ENCODE measurements at regions not wholly inside any gene's neighbourhood (a gene's known extent, or its start where the extent isn't known, plus 50 kb on each side); places are given as distances from the start of the nearest gene placed in this dataset.
"Not testable (repeated sequence)": the region's sequence is repeated elsewhere in the genome, so short reads cannot be mapped to it uniquely, and the experiment has no call there.

DNA sequence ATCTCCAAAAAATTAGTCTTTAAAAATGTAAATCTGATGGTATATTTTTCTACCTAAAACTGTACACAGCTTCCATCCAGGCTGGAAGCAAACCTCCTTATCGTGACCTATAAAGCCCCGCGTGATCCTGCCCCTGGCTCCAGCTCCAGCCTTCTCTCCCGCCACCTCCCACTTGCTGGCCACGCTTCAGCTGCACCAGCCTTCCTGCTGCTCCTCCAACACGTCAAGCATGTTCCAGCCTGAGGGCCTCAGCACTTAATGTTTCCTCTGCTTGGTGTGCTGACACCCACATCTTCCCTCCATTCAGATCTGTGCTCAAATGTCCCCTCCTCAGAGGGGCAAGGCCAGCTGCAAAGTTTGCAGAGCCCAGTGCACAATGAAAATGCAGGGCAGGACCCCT, 123.5 kb upstream of the MAGI3 start:
- no peak for DNase-seq

DNA sequence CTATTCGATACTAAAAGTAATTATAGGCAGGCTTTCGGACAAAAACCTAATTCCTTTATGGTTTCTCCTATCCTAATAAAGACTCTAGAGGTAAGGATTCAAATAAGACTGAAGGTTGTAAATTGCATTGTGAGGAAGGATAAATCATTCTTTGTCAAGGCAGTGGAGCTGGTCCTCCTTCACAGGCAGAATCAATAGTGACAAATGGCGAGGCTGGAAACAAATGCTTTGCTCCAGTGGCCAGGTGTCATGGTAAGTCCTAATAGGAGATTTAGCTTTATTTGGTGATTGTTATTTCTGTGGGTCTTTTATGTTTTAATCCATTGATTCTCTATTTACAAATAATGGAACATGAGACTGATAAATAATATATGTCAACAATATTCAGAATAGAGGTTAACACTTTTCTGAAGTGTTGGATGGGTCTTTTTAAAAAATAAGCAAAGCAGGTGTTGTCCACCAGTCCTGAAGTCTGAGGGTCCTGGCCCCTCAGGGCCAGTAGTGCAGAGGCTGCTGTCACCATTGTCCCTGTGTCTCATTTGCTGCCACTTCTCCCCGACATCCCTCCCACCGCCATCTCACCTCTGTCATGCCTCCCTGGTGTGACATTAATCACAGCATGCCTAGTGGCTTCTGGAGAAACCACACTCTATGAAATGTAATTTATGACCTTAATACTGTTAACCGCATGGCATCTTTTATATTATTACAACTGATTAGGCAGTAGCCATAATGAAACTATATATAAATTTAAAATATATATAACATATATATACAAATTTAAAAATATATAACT, 120.9 kb upstream of the MAGI3 start:
- no peak for DNase-seq

DNA sequence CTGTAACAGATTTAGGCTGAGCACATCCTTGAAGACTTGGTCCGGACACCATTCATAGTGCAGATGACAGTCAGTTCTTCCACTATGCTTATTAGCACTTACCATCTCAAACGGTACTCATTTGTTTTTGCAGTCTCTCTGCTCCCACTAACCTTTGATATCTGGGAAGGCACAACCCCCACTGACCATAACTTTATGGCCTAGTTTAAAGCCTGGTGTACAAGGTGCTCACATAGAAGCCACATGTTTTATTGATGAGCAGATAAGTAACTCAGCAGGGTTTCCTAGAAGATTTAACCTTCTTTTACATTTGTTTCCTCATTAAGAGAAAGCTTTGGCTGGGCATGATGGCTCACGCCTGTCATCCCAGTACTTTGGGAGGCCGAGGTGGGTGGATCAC, 119.3 kb upstream of the MAGI3 start:
- no peak for DNase-seq

DNA sequence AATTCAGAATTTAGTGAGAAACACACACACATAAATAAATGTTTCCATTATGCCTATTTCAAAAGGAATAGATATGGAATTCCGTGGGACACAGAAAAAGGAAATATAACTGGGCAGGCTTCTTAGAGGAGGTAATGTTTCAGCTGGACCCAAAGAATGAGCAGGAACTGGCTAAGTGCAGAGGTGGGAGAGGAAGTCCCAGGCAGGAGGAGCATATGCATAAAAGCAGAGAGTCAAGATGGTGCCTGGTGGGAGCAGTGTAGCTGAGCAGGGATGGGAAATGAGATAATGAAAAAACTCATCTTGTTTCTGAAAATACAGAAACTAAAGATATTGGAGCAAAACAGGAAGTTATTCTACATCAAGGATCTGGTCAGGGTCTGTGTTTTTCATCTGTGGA, 115.2 kb upstream of the MAGI3 start:
- no peak for DNase-seq

DNA sequence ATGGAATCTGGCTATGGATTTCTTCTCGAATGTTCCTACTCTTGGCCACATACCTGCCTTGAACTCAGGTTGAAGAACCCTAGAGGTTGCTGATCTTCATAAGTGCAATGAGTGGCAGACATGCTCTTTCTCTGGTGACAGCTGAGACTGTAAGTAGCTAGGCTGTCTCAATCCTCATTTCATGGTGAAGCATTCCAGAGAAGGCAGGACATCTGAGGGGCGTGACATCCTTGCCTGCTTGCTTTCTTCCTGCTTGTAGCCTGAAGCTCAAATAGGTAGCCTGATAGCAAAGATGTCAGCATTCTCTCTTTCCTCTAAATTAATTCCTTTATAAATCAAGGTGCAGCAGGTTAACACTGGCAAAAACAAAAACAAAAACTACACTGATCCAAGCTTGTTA, 114.6 kb upstream of the MAGI3 start:
- no peak for DNase-seq

DNA sequence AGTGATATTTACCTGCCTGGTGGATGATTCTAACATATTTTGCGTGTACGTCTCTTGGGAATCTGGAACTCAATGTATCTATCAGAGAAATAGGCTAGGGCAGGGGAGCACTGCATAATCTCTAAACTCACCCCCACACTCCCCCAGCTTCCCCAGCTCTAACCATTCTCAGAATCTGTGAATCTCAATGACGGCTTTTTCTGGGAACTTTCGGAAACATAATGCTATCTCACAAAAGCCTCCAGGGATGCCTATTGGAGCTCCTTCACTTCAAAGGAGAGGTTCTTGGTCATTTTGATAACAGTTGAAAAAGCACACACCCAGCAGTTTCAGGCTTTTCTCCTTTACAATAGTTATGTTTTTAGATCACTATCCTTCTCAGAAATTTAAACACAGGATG, 113.8 kb upstream of the MAGI3 start:
- no peak for DNase-seq

DNA sequence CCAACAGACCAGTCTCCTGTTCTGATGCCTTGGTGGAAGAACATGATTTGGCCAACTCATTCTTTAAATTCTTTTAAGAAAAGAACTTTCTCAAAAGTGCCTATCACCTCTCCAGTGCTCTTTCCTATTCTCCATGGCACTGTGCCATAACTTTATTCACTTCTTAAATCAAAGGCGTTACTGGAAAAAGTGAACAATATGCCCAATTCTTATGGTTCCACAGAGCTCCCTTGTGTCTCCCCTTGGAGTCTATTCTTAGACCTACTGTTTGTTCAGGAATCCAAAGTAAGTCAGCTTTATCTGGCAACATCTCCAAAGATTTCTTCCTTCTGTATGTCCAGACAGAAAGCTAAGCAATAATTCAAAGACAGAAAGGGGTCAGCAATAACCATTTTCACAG, 111.9 kb upstream of the MAGI3 start:
- DNase-seq = no peak

DNA sequence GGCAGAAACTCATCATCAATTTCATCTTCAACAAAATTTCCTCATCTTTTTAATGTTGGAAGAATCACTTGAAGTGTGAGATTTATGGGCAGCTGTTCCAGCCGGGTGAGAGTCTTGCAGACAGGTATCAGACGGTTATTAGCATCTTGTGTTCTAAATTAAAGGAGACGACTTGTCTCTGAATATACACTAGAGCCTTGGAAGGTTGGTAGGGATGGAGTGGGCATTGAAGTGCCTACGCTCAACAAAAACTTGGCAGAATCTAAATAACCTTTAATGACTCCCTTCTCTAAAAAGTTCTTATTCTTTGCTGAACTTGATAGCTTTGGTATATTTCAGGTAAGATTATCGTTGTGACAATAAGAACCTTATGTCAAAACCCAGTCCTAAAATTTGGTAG, 111.5 kb upstream of the MAGI3 start:
- no peak for DNase-seq

DNA sequence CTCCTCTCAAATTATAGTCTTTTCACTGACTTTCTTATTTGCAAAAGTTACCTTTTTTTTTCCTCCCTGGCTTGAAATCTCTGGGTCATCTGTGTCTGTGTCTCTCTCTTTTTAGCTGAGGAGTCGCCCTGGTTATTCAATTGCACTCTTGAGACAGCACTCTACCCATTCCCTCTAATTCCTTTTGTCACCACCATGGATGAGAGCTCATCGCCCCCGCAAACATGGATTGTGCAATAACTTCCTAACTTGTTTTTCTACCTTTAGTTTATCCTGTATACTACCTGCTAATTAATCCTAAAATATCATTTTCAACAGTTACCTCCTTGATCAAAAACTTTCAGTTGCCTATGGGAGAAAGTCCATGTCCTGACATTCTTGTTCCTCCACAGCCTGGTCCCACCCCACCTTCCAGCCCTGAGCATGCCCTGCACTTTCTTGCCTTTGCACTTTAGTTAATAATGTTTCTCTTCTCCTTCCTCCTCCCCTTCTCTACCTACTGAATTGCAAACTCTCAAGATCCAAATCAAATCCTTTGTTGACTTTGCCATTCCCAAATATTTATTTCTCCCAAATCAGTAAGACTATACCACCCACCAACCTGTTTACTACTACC, 110.4 kb upstream of the MAGI3 start:
- no peak for DNase-seq

DNA sequence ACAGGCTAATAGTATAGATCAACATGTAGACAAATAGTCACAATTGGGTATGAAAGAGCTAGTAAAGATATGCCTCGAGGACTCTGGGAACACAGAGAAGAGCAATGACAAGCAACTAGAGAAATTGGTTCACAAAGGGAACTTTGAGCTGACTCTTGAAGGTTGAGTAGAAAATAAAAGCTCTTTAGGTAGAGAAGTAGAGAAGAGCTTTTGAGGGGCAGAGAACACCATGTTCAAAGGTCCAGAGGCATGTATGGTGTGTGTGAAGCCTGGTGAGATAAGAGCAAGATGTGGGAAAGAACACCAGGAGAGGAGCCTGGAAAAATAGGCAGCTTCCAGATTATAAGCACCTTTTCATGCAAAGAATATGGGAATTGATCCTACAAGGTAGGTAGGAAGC, 109.7 kb upstream of the MAGI3 start:
- DNase-seq = no peak

DNA sequence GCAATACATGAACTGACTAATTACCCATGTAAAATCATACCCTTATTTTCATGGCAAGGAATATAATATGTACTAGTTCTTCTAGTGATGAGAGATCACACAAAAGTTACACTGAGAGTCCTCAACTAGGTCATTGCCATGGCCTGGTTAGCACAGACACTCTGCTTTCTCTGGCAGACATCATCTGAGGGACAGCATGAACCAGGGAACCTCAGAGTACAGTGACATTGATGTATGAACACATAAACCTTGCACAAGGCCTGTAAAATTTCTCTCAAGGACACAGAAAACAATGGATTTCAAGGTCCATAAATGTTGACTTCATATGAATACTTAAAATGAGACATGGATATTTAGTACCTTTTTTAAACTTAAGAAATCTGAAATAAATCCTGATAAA, 108.8 kb upstream of the MAGI3 start:
- no peak for DNase-seq

DNA sequence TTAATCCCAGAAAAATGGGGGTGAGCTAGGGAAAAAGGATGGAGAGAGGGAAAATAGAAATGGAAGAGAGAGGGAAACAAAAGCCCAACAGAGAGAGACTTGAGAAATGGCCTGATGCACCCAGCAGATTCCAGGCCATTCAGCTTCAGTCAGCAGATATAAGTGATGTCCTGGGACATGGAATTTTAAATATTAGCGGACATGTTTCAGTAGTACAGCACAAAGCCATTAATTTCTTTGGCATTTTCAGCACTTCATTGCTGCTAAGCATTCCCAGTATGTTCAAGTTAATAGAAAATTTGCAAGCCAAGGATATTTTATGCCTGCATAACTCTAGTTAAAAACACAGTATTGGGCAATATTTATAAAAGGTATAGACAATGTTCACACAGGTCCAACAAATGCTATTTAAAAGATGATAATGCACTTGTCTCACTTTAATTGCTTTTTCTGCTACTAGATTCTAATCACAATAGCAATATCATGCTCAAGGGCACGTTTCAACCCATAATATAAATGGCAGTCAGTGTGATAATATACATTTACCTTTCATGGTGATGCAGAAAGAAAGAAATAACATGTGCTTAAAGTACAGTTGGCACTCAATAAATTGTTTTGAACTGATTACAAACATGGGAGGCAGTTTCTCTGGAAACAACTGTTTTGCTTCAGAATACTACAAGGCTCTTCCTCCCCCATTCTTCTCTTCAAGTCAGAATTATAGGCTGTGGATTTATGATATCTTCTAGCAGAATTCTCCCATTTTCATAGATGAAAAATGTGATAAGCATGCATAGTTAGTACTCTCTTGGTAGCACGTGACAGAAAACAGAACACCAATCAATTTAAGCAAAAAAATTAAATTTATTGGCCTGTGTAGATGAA, 108.1 kb upstream of the MAGI3 start:
- no peak for DNase-seq

DNA sequence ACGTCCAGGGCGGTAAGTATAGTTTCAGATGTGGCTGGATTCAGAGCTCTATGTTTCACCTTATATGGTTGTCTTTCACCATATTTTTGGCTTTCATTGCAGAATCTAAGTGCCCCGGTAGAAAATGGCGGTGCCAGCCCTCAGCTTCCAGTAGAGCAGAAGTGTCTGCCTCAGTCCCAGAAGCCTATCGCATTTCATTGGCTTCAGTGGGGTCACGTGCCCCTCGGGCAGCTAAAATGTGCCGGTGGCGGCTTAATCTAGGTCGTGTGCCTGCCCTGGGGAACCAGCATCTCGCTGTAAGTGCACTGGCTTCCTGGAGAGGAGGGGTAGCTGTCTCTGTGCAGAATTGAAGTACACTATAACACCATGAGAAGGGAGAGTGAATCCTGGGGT, 107.4 kb upstream of the MAGI3 start:
- peak; percentile 25 for DNase-seq

DNA sequence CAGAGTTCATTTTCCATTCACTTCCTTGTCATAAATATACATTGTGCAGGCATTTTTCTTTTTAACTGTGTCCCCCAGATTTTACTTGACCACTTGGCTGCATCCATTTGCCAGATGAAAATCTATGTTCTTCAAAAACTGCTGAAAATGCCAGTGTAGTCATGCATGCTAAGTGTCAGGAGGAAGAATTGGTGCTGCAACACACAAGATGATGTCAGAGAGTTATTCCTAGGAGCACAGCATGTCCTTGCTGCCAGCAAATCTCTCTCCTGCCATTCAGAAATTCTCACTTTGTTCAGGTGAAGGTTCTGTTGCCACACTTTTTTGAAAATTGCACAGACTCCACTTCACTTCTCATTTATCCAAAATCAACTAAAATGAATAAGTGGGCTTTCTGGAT, 106.4 kb upstream of the MAGI3 start:
- peak; percentile 44 for DNase-seq

DNA sequence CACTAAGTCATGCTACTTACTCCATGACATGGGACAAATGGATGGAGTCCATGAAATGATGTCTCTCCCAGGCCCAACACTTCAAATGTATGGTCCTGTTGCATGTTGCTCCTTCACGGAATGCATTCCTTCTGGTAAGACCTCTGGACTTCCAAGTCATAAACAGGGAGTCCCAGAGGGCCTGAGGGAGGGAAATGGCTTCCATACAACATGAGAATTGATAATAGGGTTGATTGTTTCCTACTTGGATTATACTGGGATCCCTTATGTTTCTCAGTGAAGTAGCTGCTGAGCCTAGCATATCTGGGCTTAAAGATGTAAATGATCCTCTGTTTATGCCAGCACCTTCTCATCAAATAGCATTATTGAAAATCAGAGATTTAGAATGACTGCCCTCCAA, 104.2 kb upstream of the MAGI3 start:
- no peak for DNase-seq

DNA sequence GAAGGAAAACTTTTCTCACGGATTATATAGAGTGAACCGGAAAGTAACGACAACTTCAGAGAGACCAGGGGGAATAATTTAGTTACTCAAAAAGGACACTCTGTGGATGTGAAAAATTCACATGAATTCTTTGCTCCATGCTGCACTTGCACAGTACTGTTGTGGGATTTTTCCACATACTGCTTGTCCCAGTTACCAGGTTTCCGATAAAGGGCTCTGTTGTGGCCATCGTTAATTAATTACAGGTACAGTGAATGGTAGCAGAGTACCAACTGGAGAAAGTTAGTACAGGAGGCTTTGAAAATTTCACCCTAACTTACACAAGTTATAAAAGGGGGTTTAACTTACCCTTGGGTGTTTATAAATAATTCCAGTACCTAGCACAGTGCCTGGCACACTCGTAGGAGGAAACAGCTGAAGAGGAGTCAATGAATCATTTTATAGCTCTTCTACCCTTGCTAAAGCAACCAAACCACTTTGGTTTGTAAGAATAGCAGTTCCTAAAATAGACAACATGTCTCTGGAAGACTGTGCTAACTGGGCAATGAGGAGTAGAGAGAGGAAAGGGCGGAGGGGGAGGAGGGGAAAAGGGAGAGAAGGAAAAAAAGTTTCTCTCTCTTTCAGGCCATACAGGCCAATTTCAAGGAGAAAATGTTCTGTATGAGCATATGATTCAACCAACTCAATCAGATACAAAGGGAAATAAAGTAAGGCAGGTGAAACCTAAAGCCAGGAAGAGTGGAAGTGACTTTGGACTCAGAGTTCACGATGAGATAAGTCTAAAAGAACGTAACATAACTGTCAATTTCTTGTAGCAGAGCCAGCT, 98.3 kb upstream of the MAGI3 start:
- no peak for DNase-seq

DNA sequence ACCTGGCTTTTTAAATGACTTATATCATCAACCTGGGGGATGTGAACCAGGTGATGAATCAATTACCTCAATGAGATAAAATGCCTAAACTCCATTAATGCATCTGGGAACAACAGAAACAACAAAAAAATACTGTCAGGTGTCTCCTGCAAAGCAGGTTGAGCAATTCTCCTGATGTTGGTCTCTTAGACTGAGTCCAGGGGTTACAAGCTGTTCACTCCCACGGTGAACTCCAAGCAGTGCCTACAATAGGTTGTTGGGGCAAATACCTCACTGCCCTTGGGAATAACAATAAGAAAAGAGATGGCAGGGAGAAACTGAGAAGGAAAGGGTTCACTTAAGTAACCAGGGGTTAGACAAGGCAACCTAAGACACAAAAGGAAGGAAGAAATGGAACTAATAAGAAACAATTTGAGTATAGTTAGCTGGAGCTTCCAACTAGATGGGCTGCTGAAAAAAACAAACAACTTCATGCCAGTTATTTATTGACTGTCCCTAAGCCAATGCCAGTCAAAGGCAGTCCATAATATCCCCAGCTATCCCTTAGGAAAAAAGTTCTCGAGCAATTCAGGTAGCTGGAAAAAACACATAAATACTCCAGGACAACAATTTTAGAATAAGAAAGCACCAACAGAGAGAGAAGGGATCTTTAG, 97.6 kb upstream of the MAGI3 start:
- DNase-seq = no peak

DNA sequence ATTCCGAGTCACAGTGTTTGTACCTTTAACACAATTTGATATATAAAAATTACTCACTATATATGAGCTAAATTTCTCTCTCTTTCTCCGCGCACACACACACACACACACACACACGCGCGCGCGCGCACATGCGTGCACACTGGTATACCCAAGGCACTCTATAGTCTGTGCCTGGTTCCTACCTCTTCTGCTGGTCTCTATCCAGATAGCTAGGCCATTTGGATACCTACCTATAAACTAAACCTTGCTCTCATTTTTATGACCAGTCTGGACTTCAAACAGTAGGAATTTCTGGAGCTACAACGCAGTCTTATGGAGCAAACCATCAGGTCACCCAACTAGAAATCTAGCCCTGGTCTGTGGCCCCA, 97.1 kb upstream of the MAGI3 start:
- DNase-seq = no peak

DNA sequence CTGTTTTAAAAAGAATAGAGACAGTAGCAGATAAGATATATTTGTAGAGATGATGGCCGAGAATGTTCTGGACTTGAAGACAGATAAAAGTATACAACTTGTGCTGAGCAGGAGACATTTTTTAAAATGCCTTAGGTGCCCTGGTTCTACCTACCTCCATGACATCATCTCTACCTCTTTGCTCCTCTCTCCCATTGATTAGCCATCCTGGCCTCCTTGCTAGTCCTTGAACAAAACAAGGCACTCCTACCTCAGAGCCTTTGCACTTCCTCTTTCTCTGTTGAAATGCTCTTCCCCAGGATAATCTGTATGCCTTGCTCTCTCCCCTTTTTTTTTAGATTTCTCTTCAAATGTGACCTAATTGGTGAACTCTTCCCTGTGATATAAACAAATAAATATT, 92.6 kb upstream of the MAGI3 start:
- no peak for DNase-seq

DNA sequence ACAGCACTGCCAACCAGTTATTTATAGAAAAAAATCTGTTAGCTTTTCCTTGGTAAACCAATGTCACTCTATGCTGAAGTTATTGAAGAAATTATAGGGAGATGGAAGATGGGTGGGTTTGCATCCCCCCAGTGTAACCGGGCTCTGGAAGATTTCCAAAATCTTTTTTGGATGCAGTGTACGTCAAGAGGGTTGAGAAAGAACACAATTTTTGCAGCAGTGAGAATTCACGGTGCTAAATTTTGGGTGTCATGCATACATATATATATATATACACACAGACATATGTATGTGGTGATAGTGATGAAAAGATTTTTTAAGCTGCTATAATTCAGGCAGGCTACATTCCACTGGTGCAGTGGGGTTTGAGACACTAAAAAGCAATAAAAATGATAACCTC, 91.4 kb upstream of the MAGI3 start:
- no peak for DNase-seq

DNA sequence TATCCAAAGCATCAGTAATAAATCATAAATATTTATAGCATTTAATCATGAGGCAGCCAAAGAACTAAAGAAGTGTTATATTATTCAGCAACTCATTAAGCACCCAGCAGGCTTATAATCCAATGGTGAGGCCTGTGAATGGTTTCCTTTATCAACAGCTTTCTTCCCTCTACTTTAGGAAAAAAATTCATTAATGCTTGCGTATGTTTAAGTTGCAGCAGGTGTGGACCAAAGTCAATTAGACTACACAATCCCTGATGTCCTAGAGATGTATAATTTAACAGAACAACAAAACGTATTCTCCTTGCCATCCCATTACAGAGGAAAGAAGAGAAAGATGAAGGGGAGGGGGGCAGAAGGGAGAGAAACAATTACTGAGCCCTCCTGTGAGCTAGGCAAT, 87.7 kb upstream of the MAGI3 start:
- no peak for DNase-seq

DNA sequence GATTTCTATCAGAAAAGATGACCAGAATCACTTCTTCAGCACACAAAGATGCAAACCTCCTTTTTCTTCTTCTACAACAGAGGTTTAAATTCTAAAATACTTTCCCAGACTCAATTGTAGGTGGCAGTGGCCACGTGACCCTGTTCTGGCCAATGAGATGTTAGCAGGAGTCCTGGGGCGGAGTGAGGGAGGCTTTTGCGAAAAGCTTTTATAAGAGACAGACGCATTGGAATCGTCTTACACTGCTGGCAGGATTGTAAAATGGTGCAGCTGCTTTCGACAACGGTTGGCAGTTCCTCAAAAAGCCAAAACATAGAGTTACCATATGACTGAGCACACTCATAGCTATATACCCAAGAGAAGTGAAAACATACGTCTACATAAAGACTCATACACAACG, 87.0 kb upstream of the MAGI3 start:
- no peak for DNase-seq

DNA sequence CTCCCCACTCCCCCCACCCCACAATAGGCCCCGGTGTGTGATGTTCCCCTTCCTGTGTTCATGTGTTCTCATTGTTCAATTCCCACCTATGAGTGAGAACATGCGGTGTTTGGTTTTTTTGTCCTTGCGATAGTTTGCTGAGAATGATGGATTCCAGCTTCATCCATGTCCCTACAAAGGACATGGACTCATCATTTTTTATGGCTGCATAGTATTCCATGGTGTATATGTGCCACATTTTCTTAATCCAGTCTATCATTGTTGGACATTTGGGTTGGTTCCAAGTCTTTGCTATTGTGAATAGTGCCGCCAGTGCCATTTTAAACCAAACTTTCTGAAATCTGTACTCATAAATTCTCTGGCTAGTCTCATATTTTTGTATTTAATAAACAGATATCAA, 85.3 kb upstream of the MAGI3 start:
- not testable (repeated sequence) for DNase-seq

All from retina (tissue), 1 donor.